SK-N-SH (cell line): ENCODE measurements at regions not wholly inside any gene's neighbourhood (a gene's known extent, or its start where the extent isn't known, plus 50 kb on each side); places are given as distances from the start of the nearest gene placed in this dataset.

Experiments used
- CTCF ChIA-PET: fragments of 300-600, 350-600 bp; formaldehyde crosslinking; extraction: SDS; loops from one replicate; lab custom pipeline; 2021; lab: Yijun Ruan, JAX
- POLR2A ChIA-PET: fragments of 350-600 bp; sonication (Branson Sonifier 250); formaldehyde crosslinking; extraction: SDS; loops from one replicate; lab custom pipeline; 2020; ENCODE audit warnings: antibody characterized with exemption, inconsistent platforms; lab: Yijun Ruan, JAX
- DNase-seq: peaks from one replicate; pipeline ENCODE4 v3.0.0; 2012
- H2AFZ ChIP-seq: fragments of 200-600 bp; sonication (generic); 2 replicates; pipeline ENCODE4 v1.8.1; 2016; ENCODE audit warnings: antibody characterized with exemption, mild to moderate bottlenecking, low read depth
- H3F3A ChIP-seq: fragments of 200-600 bp; sonication (generic); replicated peaks from 2 replicates; pipeline ENCODE3; 2016; ENCODE audit warnings: antibody characterized with exemption, mild to moderate bottlenecking; ENCODE audit not compliant: insufficient read depth
- H3K27ac ChIP-seq, 2 experiments: fragments of 200-500 bp in 1 of 2; fragments of 200-600 bp in 1 of 2; sonication (Bioruptor generic) in 1 of 2; sonication (generic), shearing (Covaris generic) in 1 of 2; 2 replicates each; pipeline versions ENCODE4 v1.5.1 to v1.6.1; 2014 to 2016; ENCODE audit warnings: low read depth in 2 of 2, inconsistent platforms in 1 of 2, low read length in 1 of 2, mild to moderate bottlenecking in 1 of 2, mixed read lengths in 1 of 2
- H3K27me3 ChIP-seq: fragments of 200-600 bp; sonication (generic), shearing (Covaris generic); 2 replicates; pipeline ENCODE4 v1.6.1; 2016; ENCODE audit warnings: mixed run types; ENCODE audit not compliant: insufficient read depth
- H3K36me3 ChIP-seq, 2 experiments: fragments of 200-500 bp in 1 of 2; fragments of 200-600 bp in 1 of 2; sonication (Bioruptor generic) in 1 of 2; sonication (generic) in 1 of 2; replicated peaks in 1 of 2; 2 replicates each; pipeline versions ENCODE3 to v1.5.1; 2014 to 2016; ENCODE audit warnings: low read length in 1 of 2, mild to moderate bottlenecking in 1 of 2; ENCODE audit not compliant: insufficient read depth in 2 of 2, control insufficient read depth in 1 of 2
- H3K4me1 ChIP-seq, 2 experiments: fragments of 200-500 bp in 1 of 2; fragments of 200-600 bp in 1 of 2; sonication (Bioruptor generic) in 1 of 2; sonication (generic), shearing (Covaris generic) in 1 of 2; 2 replicates each; pipeline versions ENCODE4 v1.5.1 to v1.6.1; 2014 to 2016; ENCODE audit warnings: low read depth in 1 of 2, low read length in 1 of 2, mixed run types in 1 of 2; ENCODE audit not compliant: insufficient read depth in 2 of 2, control insufficient read depth in 1 of 2
- H3K4me2 ChIP-seq: fragments of 200-600 bp; sonication (generic), shearing (Covaris generic); 2 replicates; pipeline ENCODE4 v1.6.1; 2017; ENCODE audit warnings: mixed run types
- H3K4me3 ChIP-seq, 2 experiments: fragments of 200-500 bp in 1 of 2; fragments of 200-600 bp in 1 of 2; sonication (Bioruptor generic) in 1 of 2; sonication (generic), shearing (Covaris generic) in 1 of 2; 2 replicates each; pipeline versions ENCODE4 v1.5.1 to v1.8.1; 2014 to 2016; ENCODE audit warnings: low read depth in 2 of 2, inconsistent platforms in 1 of 2, low read length in 1 of 2, mild to moderate bottlenecking in 1 of 2, mixed read lengths in 1 of 2, moderate library complexity in 1 of 2
- H3K79me2 ChIP-seq: fragments of 200-600 bp; sonication (generic); 2 replicates; pipeline ENCODE4 v1.8.1; 2017; ENCODE audit warnings: mild to moderate bottlenecking; ENCODE audit not compliant: insufficient read depth
- H3K9ac ChIP-seq: fragments of 200-600 bp; sonication (generic); 2 replicates; pipeline ENCODE4 v1.6.1; 2017; ENCODE audit warnings: mixed run types
- H3K9me2 ChIP-seq: fragments of 200-600 bp; sonication (generic); 2 replicates; pipeline ENCODE4 v1.6.1; 2017; ENCODE audit warnings: mixed run types
- H3K9me3 ChIP-seq: fragments of 200-600 bp; sonication (generic); 2 replicates; pipeline ENCODE4 v1.6.1; 2017; ENCODE audit warnings: mixed run types, mild to moderate bottlenecking, moderate library complexity
- H4K20me1 ChIP-seq: fragments of 200-600 bp; sonication (generic); 2 replicates; pipeline ENCODE4 v1.6.1; 2017; ENCODE audit warnings: mild to moderate bottlenecking, mixed run types; ENCODE audit not compliant: insufficient read depth
- EP300 ChIP-seq, 2 experiments: IDR thresholded peaks; 2 replicates each; pipeline versions ENCODE4 v1.4.0 to v1.6.1; 2012; ENCODE audit warnings: borderline replicate concordance in 1 of 2, low read depth in 1 of 2, low read length in 1 of 2
- FOXJ3 ChIP-seq: sonication (generic); formaldehyde crosslinking; IDR thresholded peaks from 2 replicates; pipeline ENCODE4 v1.5.1; 2020; ENCODE audit warnings: mild to moderate bottlenecking, missing genetic modification reagents
- FOXM1 ChIP-seq: IDR thresholded peaks from 2 replicates; pipeline ENCODE4 v1.4.0; 2012; ENCODE audit warnings: low read depth, mild to moderate bottlenecking
- MXI1 ChIP-seq: IDR thresholded peaks from 2 replicates; pipeline ENCODE4 v1.6.1; 2012; ENCODE audit warnings: mild to moderate bottlenecking, low read depth, low read length, improper control_type of control experiment
- NFIC ChIP-seq: IDR thresholded peaks from 2 replicates; pipeline ENCODE4 v1.4.0; 2012; ENCODE audit warnings: borderline replicate concordance
- RAD21 ChIP-seq: IDR thresholded peaks from 2 replicates; pipeline ENCODE4 v1.6.1; 2012; ENCODE audit warnings: mild to moderate bottlenecking, low read length
- REST ChIP-seq: IDR thresholded peaks from 2 replicates; pipeline ENCODE4 v1.6.1; 2012; ENCODE audit warnings: mild to moderate bottlenecking, low read depth, low read length, moderate library complexity
- SMC3 ChIP-seq: IDR thresholded peaks from 2 replicates; pipeline ENCODE4 v1.6.1; 2012; ENCODE audit warnings: low read depth, low read length, improper control_type of control experiment
- YY1 ChIP-seq: IDR thresholded peaks from 2 replicates; pipeline ENCODE4 v1.4.0; 2012; ENCODE audit warnings: low read depth, mild to moderate bottlenecking
- ZBTB33 ChIP-seq: IDR thresholded peaks from 2 replicates; pipeline ENCODE4 v1.4.0; 2012; ENCODE audit warnings: low read depth, borderline replicate concordance
- WGBS: methylation state at CpG from one replicate; pipeline ENCODE4 v1.1.6; 2017; ENCODE audit warnings: low lambda C conversion rate; 5-methylcytosine and 5-hydroxymethylcytosine counted together
- TF ChIP-seq, protein P1 (sequence below): fragments of 150-350 bp; IDR thresholded peaks from 2 replicates; pipeline ENCODE4 v1.6.1; 2017; ENCODE audit warnings: antibody characterized with exemption, low read length, low read depth, borderline replicate concordance
- TF ChIP-seq, protein P2 (sequence below): IDR thresholded peaks from 2 replicates; pipeline ENCODE4 v1.4.0; 2012; ENCODE audit warnings: low read depth

DNA sequence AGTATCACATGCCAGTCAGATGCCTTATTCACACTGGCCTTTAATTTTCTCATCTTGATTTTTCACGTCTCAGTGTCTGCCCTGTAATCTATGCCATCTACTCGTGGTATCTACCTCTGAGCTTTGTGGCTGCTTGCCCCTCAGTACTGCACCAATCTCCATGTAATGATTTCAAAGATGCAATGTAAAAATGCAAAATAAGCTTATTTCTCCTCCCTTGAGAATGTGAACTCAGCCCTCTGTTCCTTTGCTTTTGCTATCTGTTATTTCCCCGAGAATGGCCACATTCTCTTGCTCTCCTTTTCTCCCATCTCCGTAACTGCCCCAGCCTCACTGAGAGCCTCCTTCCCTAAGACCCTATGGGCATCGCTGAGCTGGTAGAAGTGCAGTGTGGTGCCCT is 317.5 kb downstream of the SFMBT2 start (continued):
- TF ChIP-seq REST (no peak), SMC3 (no peak), EP300 (IDR thresholded peaks at IDR 0.05; ENCODE audit: borderline replicate concordance in 1 of 2, low read depth in 1 of 2, low read length in 1 of 2) (no peak), FOXJ3 (CRISPR knock-in tag) (no peak)

DNA sequence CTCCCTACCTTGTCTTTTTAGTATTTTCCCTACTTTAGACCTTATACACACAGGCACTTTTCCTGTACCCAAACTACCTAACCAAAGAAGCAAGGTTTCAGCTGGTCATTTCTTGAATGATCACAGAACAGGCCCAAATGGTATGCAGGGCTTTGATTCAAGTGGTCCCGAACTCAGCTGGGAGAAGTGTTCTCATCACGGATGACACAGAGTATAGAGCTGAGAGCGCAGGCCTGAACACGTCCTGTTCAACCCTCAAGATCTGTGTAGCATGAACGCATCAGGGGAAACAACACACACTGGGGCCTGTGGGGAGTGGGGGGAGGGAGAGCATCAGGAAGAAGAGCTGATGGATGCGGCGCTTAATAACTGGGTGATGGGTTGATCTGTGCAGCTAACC is 318.2 kb downstream of the SFMBT2 start:
- Histone ChIP-seq H3K4me1 (no peaks in the 10 kb centered on the region), H3F3A (no peaks in the 10 kb centered on the region), H2AFZ (no peak overlapping the region), H3K9ac (no peak overlapping the region), H3K79me2 (no peaks in the 10 kb centered on the region), H3K27ac (no peak overlapping the region), H3K9me2 (no peaks in the 10 kb centered on the region), H3K4me2 (no peak overlapping the region), H3K27me3 (no peaks in the 10 kb centered on the region), H3K9me3 (no peaks in the 10 kb centered on the region), H3K36me3 (no peaks in the 10 kb centered on the region), H3K4me3 (no peak overlapping the region), H4K20me1 (no peaks in the 10 kb centered on the region)
- WGBS: 53% methylated on average over 7 of the region's 7 CpGs
- ChIA-PET CTCF (interaction anchor here (1.2 to 1.3 kb wide), 2 partner anchors 11 to 42 kb away, joined by 3 read pairs; no protein-coding TSS in a partner anchor), POLR2A (no interaction called here)
- no peak for DNase-seq
- TF ChIP-seq, protein P1, sequence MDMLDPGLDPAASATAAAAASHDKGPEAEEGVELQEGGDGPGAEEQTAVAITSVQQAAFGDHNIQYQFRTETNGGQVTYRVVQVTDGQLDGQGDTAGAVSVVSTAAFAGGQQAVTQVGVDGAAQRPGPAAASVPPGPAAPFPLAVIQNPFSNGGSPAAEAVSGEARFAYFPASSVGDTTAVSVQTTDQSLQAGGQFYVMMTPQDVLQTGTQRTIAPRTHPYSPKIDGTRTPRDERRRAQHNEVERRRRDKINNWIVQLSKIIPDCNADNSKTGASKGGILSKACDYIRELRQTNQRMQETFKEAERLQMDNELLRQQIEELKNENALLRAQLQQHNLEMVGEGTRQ: no peak
- TF ChIP-seq FOXM1: no peak
- TF ChIP-seq YY1: no peak
- TF ChIP-seq MXI1: no peak
- no peak for TF ChIP-seq NFIC
- no peak for TF ChIP-seq FOXJ3 (CRISPR knock-in tag)
- no peak for TF ChIP-seq ZBTB33
- no peak for TF ChIP-seq RAD21
- TF ChIP-seq, protein P2, sequence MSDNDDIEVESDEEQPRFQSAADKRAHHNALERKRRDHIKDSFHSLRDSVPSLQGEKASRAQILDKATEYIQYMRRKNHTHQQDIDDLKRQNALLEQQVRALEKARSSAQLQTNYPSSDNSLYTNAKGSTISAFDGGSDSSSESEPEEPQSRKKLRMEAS: no peak
